ENCODE measurements at regions not wholly inside any gene's neighbourhood (a gene's known extent, or its start where the extent isn't known, plus 50 kb on each side); places are given as distances from the start of the nearest gene placed in this dataset.

DNA sequence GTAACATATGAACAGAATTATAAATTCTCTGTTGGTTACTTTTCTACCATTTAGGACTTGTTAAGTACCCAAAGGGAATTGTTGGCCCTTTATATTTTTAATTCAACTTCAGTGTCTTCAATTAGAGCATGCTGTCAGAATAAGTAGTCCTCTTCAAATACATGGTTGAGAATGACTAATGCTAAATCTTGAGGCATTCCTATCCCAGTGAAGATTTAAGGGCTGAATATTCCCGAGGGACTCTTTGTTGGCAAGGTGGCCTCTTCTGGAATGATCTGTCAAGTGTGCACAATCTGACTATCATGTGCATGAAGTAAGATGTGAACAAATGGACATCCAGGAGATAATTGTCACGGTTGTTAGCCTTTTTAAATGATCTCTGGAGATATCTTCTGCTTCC lies 421.7 kb downstream of the BMP2 start:
- Histone ChIP-seq H3K4me3 (no peak overlapping the region), H3K4me1 (no peaks in the 10 kb centered on the region), H3K27ac (no peak overlapping the region), H3K4me2 (no peak overlapping the region), H3K9me3 (0 out of 3 replicates have a peak, but pooled peaks cover 6% of the 10 kb centered on the region)
- ChIA-PET POLR2A (no interaction called here), CTCF (no interaction called here)
- FAIRE-seq (no peak), DNase-seq (ENCODE audit: low read depth in 1 of 2, low spot score in 1 of 2) (no peak), ATAC-seq (no peak)
- 2% methylated on average over 2 of the region's 2 CpGs for WGBS (ENCODE audit: missing lambda C conversion rate)
- TF ChIP-seq JUNB (IDR thresholded peaks at IDR 0.05) (no peak), RCOR1 (IDR thresholded peaks at IDR 0.05; ENCODE audit: low read depth, low read length) (no peak), EHF (CRISPR knock-in tag; IDR thresholded peaks at IDR 0.05) (no peak), ZC3H11A (IDR thresholded peaks at IDR 0.05) (no peak), NPAS2 (CRISPR knock-in tag; IDR thresholded peaks at IDR 0.05; ENCODE audit: borderline replicate concordance) (no peak), CBX2 (IDR thresholded peaks at IDR 0.05; ENCODE audit: borderline replicate concordance, low read depth) (no peak), SREBF2 (IDR thresholded peaks at IDR 0.05) (no peak), EP300 (IDR thresholded peaks at IDR 0.05) (no peak), HDAC2 (IDR thresholded peaks at IDR 0.05) (no peak), FOSL2 (IDR thresholded peaks at IDR 0.05) (no peak), FOSL2 (CRISPR knock-in tag; IDR thresholded peaks at IDR 0.05) (no peak)
- TF ChIP-seq, protein P1, sequence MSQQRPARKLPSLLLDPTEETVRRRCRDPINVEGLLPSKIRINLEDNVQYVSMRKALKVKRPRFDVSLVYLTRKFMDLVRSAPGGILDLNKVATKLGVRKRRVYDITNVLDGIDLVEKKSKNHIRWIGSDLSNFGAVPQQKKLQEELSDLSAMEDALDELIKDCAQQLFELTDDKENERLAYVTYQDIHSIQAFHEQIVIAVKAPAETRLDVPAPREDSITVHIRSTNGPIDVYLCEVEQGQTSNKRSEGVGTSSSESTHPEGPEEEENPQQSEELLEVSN (IDR thresholded peaks at IDR 0.05; ENCODE audit: borderline replicate concordance, low read depth), result no peak
- TF ChIP-seq, protein P2, sequence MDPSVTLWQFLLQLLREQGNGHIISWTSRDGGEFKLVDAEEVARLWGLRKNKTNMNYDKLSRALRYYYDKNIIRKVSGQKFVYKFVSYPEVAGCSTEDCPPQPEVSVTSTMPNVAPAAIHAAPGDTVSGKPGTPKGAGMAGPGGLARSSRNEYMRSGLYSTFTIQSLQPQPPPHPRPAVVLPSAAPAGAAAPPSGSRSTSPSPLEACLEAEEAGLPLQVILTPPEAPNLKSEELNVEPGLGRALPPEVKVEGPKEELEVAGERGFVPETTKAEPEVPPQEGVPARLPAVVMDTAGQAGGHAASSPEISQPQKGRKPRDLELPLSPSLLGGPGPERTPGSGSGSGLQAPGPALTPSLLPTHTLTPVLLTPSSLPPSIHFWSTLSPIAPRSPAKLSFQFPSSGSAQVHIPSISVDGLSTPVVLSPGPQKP (IDR thresholded peaks at IDR 0.05; ENCODE audit: low read depth, low read length), result no peak
- TF ChIP-seq, protein P3, sequence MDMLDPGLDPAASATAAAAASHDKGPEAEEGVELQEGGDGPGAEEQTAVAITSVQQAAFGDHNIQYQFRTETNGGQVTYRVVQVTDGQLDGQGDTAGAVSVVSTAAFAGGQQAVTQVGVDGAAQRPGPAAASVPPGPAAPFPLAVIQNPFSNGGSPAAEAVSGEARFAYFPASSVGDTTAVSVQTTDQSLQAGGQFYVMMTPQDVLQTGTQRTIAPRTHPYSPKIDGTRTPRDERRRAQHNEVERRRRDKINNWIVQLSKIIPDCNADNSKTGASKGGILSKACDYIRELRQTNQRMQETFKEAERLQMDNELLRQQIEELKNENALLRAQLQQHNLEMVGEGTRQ (IDR thresholded peaks at IDR 0.05), result no peak
- TF ChIP-seq, protein P4, sequence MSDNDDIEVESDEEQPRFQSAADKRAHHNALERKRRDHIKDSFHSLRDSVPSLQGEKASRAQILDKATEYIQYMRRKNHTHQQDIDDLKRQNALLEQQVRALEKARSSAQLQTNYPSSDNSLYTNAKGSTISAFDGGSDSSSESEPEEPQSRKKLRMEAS (IDR thresholded peaks at IDR 0.05), result no peak

DNA sequence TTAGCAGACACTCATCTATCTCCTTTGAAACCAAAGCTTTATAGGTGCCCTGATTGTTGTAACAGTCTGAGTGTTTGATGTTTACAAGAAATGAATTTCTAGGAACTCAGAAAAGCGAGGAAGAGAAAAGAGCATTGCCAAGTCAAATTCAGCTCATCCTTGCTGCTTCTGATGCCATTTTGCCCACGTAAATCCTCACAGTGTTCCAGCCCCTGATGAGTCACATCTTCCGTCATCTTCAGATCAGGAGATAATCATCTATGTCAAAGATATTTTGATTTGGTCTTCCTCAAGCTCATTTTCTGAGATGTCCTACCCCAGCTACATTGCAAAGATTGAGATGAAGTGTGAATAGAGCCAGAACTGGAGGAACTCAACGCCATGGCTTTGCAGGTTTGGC lies 426.2 kb downstream of the BMP2 start:
- FAIRE-seq (no peak), ATAC-seq (no peak), DNase-seq (ENCODE audit: low read depth in 1 of 2, low spot score in 1 of 2) (no peak)
- 24% methylated on average over 4 of the region's 4 CpGs for WGBS (ENCODE audit: missing lambda C conversion rate)
- no peaks in the 10 kb centered on the region for H3K4me1 ChIP-seq
- TF ChIP-seq, protein P5, sequence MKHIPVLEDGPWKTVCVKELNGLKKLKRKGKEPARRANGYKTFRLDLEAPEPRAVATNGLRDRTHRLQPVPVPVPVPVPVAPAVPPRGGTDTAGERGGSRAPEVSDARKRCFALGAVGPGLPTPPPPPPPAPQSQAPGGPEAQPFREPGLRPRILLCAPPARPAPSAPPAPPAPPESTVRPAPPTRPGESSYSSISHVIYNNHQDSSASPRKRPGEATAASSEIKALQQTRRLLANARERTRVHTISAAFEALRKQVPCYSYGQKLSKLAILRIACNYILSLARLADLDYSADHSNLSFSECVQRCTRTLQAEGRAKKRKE (CRISPR knock-in tag; IDR thresholded peaks at IDR 0.05; ENCODE audit: low read depth), result no peak
- no peak for TF ChIP-seq NFE2L2 (conservative IDR thresholded peaks at IDR 0.05; ENCODE audit: low read length)
- no peak for TF ChIP-seq FOSL2 (IDR thresholded peaks at IDR 0.05)
- no peak for TF ChIP-seq FOSL2 (CRISPR knock-in tag; IDR thresholded peaks at IDR 0.05)
- no peak for TF ChIP-seq CBX8 (IDR thresholded peaks at IDR 0.05)
- TF ChIP-seq KDM5A (IDR thresholded peaks at IDR 0.05), result no peak
- no peak for TF ChIP-seq RNF2 (IDR thresholded peaks at IDR 0.05; ENCODE audit: borderline replicate concordance, low read depth)
- no peak for TF ChIP-seq JUN (IDR thresholded peaks at IDR 0.05)
- TF ChIP-seq PHF8 (IDR thresholded peaks at IDR 0.05; ENCODE audit: borderline replicate concordance, low read depth), result no peak
- no peak for TF ChIP-seq MYC (IDR thresholded peaks at IDR 0.05; ENCODE audit: borderline replicate concordance, low read length)
- TF ChIP-seq, protein P4 (IDR thresholded peaks at IDR 0.05), result no peak
- no peak for TF ChIP-seq ESRRA (IDR thresholded peaks at IDR 0.05; ENCODE audit: borderline replicate concordance, low read length)
- no peak for TF ChIP-seq ZFP36 (IDR thresholded peaks at IDR 0.05; ENCODE audit: borderline replicate concordance, partially characterized antibody)
- TF ChIP-seq SMC3 (IDR thresholded peaks at IDR 0.05), result no peak
- no peak for TF ChIP-seq CEBPB (IDR thresholded peaks at IDR 0.05)
- no peak for TF ChIP-seq HDAC2 (IDR thresholded peaks at IDR 0.05)
- TF ChIP-seq FOSB (CRISPR knock-in tag; IDR thresholded peaks at IDR 0.05), result no peak
- no peak for TF ChIP-seq POLR2A (IDR thresholded peaks at IDR 0.05; ENCODE audit: low read length)
- TF ChIP-seq ZNF302 (CRISPR knock-in tag; IDR thresholded peaks at IDR 0.05), result no peak
- TF ChIP-seq, protein P6, sequence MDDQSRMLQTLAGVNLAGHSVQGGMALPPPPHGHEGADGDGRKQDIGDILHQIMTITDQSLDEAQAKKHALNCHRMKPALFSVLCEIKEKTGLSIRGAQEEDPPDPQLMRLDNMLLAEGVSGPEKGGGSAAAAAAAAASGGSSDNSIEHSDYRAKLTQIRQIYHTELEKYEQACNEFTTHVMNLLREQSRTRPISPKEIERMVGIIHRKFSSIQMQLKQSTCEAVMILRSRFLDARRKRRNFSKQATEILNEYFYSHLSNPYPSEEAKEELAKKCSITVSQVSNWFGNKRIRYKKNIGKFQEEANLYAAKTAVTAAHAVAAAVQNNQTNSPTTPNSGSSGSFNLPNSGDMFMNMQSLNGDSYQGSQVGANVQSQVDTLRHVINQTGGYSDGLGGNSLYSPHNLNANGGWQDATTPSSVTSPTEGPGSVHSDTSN (IDR thresholded peaks at IDR 0.05), result no peak
- TF ChIP-seq, protein P7, sequence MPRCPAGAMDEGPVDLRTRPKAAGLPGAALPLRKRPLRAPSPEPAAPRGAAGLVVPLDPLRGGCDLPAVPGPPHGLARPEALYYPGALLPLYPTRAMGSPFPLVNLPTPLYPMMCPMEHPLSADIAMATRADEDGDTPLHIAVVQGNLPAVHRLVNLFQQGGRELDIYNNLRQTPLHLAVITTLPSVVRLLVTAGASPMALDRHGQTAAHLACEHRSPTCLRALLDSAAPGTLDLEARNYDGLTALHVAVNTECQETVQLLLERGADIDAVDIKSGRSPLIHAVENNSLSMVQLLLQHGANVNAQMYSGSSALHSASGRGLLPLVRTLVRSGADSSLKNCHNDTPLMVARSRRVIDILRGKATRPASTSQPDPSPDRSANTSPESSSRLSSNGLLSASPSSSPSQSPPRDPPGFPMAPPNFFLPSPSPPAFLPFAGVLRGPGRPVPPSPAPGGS (IDR thresholded peaks at IDR 0.05), result no peak
- peaks cover 9% of the 10 kb centered on the region; the same call in 1 of the 3 replicates for H3K9me3 ChIP-seq
- no peak overlapping the region for H3K4me2 ChIP-seq
- no peak overlapping the region for H3K4me3 ChIP-seq
- CTCF ChIA-PET, result no interaction called here
- POLR2A ChIA-PET, result no interaction called here
- no peak overlapping the region for H3K27ac ChIP-seq

All from A549 (cell line).